Endothelial cell of umbilical vein (primary cell): ENCODE measurements at regions not wholly inside any gene's neighbourhood (a gene's known extent, or its start where the extent isn't known, plus 50 kb on each side); places are given as distances from the start of the nearest gene placed in this dataset.

Experiments
- BruUV-seq: library from RNA; stranded (reverse); fragments of 400-500 nt; replicated peaks from 2 replicates; lab custom pipeline; 2021; lab: Mats Ljungman, UMichigan
- CTCF ChIA-PET: fragments of 300-600, 350-600 bp; sonication (Branson Sonifier 250); formaldehyde crosslinking; loops from one replicate; lab custom pipeline; 2021; ENCODE audit warnings: antibody characterized with exemption, inconsistent platforms; lab: Charles Lee
- POLR2A ChIA-PET: fragments of 300-600, 350-600 bp; sonication (Branson Sonifier 250); formaldehyde crosslinking; loops from one replicate; lab custom pipeline; 2021; ENCODE audit warnings: antibody characterized with exemption, inconsistent platforms; lab: Charles Lee
- DNase-seq: peaks from one replicate; pipeline ENCODE4 v3.0.0-alpha.2; 2011; ENCODE audit warnings: low read depth, low spot score
- FAIRE-seq: peaks from 2 replicates; lab custom pipeline; 2011; peaks lifted over from hg19 to GRCh38; lab: Jason Lieb, UNC
- H2AFZ ChIP-seq: 2 replicates; pipeline ENCODE4 v1.6.0; 2012; ENCODE audit warnings: low read depth, low read length, control low read depth, inconsistent platforms
- H3K27ac ChIP-seq: 2 replicates; pipeline ENCODE4 v1.5.1; 2011; ENCODE audit warnings: low read depth, mild to moderate bottlenecking, control low read depth, low read length, moderate library complexity; ENCODE audit not compliant: insufficient read depth
- H3K27me3 ChIP-seq, 2 experiments: 2 replicates each; pipeline versions ENCODE4 v1.6.0 to v1.6.1; 2011; ENCODE audit warnings: low read length in 2 of 2, mixed read lengths in 1 of 2; ENCODE audit not compliant: control insufficient read depth in 2 of 2, insufficient read depth in 2 of 2
- H3K36me3 ChIP-seq, 2 experiments: 2 replicates in 1 of 2; 3 replicates in 1 of 2; pipeline ENCODE4 v1.5.1; 2011; ENCODE audit warnings: low read length in 2 of 2, mild to moderate bottlenecking in 1 of 2, moderate library complexity in 1 of 2; ENCODE audit not compliant: control insufficient read depth in 2 of 2, insufficient read depth in 2 of 2; ENCODE audit errors: extremely low read depth in 1 of 2
- H3K4me1 ChIP-seq: 3 replicates; pipeline ENCODE4 v1.5.1; 2011; ENCODE audit warnings: mild to moderate bottlenecking, low read length; ENCODE audit not compliant: control insufficient read depth, insufficient read depth; ENCODE audit errors: extremely low read depth
- H3K4me2 ChIP-seq: 2 replicates; pipeline ENCODE4 v1.6.1; 2011; ENCODE audit warnings: low read length, control low read depth, mixed read lengths; ENCODE audit not compliant: insufficient read depth
- H3K4me3 ChIP-seq, 3 experiments: fragments of 200-600 bp in 1 of 3; sonication (generic), shearing (Covaris generic) in 1 of 3; replicated peaks in 1 of 3; 2 replicates each; pipeline ENCODE4 v1.5.1; 2011 to 2016; ENCODE audit warnings: control low read depth in 3 of 3, low read length in 3 of 3, mild to moderate bottlenecking in 2 of 3, inconsistent platforms in 1 of 3, low read depth in 1 of 3, moderate library complexity in 1 of 3; ENCODE audit not compliant: insufficient read depth in 1 of 3
- H3K79me2 ChIP-seq: 2 replicates; pipeline ENCODE4 v1.6.0; 2012; ENCODE audit warnings: low read length, inconsistent platforms; ENCODE audit not compliant: control insufficient read depth, insufficient read depth
- H3K9ac ChIP-seq: replicated peaks from 2 replicates; pipeline ENCODE3; 2011; ENCODE audit warnings: low read length, control low read depth; ENCODE audit not compliant: insufficient read depth; ENCODE audit errors: extremely low read depth
- H3K9me1 ChIP-seq: replicated peaks from 3 replicates; pipeline ENCODE4 v1.6.0; 2011; ENCODE audit warnings: mild to moderate bottlenecking, low read length; ENCODE audit not compliant: control insufficient read depth, insufficient read depth; ENCODE audit errors: extremely low read depth
- H3K9me3 ChIP-seq: replicated peaks from 2 replicates; pipeline ENCODE4 v1.5.1; 2012; ENCODE audit warnings: low read length, inconsistent platforms; ENCODE audit not compliant: control insufficient read depth, insufficient read depth
- H4K20me1 ChIP-seq: replicated peaks from 2 replicates; pipeline ENCODE3; 2011; ENCODE audit warnings: mild to moderate bottlenecking, low read length; ENCODE audit not compliant: control insufficient read depth, insufficient read depth; ENCODE audit errors: extremely low read depth
- CTCF ChIP-seq, 2 donors: IDR thresholded peaks; 1 replicate in 1 of 2; 2 replicates in 1 of 2; pipeline ENCODE4 v1.5.1; 2011; ENCODE audit warnings: low read length in 2 of 2, mild to moderate bottlenecking in 2 of 2, moderate library complexity in 2 of 2, control low read depth in 1 of 2, inconsistent platforms in 1 of 2, low read depth in 1 of 2; ENCODE audit not compliant: insufficient read depth in 1 of 2; ENCODE audit errors: extremely low read depth in 1 of 2
- EZH2 ChIP-seq: IDR thresholded peaks from 2 replicates; pipeline ENCODE4 v1.6.1; 2012; ENCODE audit warnings: borderline replicate concordance, low read depth, mild to moderate bottlenecking, moderate library complexity, low read length, inconsistent platforms; ENCODE audit not compliant: severe bottlenecking
- GATA2 ChIP-seq: IDR thresholded peaks from 2 replicates; pipeline ENCODE4 v1.7.0; 2011; ENCODE audit warnings: low read depth, mild to moderate bottlenecking, moderate library complexity, mixed read lengths, low read length; ENCODE audit not compliant: insufficient read length, insufficient read depth
- JUN ChIP-seq: IDR thresholded peaks from 2 replicates; pipeline ENCODE4 v1.6.1; 2011; ENCODE audit warnings: borderline replicate concordance, low read depth; ENCODE audit not compliant: insufficient read length, insufficient read depth
- MAX ChIP-seq: IDR thresholded peaks from 2 replicates; pipeline ENCODE4 v1.6.1; 2011; ENCODE audit not compliant: insufficient read depth, insufficient read length
- MYC ChIP-seq: IDR thresholded peaks from one replicate; pipeline ENCODE4 v1.6.1; 2011; ENCODE audit warnings: mild to moderate bottlenecking, low read depth, low read length
- POLR2A ChIP-seq: IDR thresholded peaks from 2 replicates; pipeline ENCODE4 v1.6.1; 2012; ENCODE audit warnings: low read depth, mild to moderate bottlenecking, control low read depth, low read length
- POLR2AphosphoS5 ChIP-seq: IDR thresholded peaks from 2 replicates; pipeline ENCODE4 v1.6.1; 2012; ENCODE audit warnings: low read depth, mild to moderate bottlenecking, control low read depth, low read length, moderate library complexity; ENCODE audit not compliant: insufficient read depth
- dilution Hi-C: fragments of 300-500 bp; cut with MboI; formaldehyde crosslinking; loops from one replicate; pipeline ENCODE4 v1.15.0; 2019; ENCODE audit warnings: low sequenced_read_pairs; ENCODE audit not compliant: extremely low pct_ligation_motif_present
- intact Hi-C: fragments of 100-400 bp; cut with micrococcal nuclease; formaldehyde crosslinking; loops from one replicate; pipeline ENCODE4 v1.10.0; 2022

GRCh38 chr10:63727636-63728035, 206.4 kb downstream of the REEP3 start:
- H2AFZ ChIP-seq: no peak overlapping the region
- peaks cover 2 to 4% of the 10 kb centered on the region in 2 experiments for H3K27me3 ChIP-seq
- no peaks in the 10 kb centered on the region for H3K79me2 ChIP-seq
- H3K4me1 ChIP-seq: peaks cover 8% of the 10 kb centered on the region
- no peak for FAIRE-seq
- CTCF ChIA-PET: interaction anchor here (0.7 to 0.8 kb wide), 2 partner anchors 92 to 561 kb away, joined by 3 read pairs; no protein-coding TSS in a partner anchor
- TF ChIP-seq CTCF (IDR thresholded peaks at IDR 0.05; ENCODE audit: extremely low read depth in 1 of 2, insufficient read depth in 1 of 2, low read depth in 1 of 2, low read length in 2 of 2) (no peak), POLR2AphosphoS5 (no peak), MAX (no peak), JUN (no peak), MYC (no peak), POLR2A (no peak), GATA2 (no peak), EZH2 (no peak)
- POLR2A ChIA-PET: no interaction called here
- intact Hi-C loops: no loop called here
- no peak overlapping the region for H3K9ac ChIP-seq
- no peak for DNase-seq
- H3K4me2 ChIP-seq: no peak overlapping the region
- H3K9me1 ChIP-seq: no peaks in the 10 kb centered on the region
- no peak overlapping the region for H3K4me3 ChIP-seq
- no peaks in the 10 kb centered on the region for H4K20me1 ChIP-seq
- no peaks in the 10 kb centered on the region for H3K9me3 ChIP-seq
- H3K36me3 ChIP-seq: no peaks in the 10 kb centered on the region
- H3K27ac ChIP-seq: no peak overlapping the region
- BruUV-seq: no TSS peak
- dilution Hi-C loops: no loop called here
